HG03469 (cell line): ENCODE measurements at regions not wholly inside any gene's neighbourhood (a gene's known extent, or its start where the extent isn't known, plus 50 kb on each side); places are given as distances from the start of the nearest gene placed in this dataset.

Experiments used
- ATAC-seq: cut with Tn5 transposase; IDR thresholded peaks from one replicate; pipeline ENCODE4 v1.9.1; 2021; ENCODE audit warnings: mild to moderate bottlenecking, moderate library complexity, moderate number of reproducible peaks; ENCODE audit not compliant: unreplicated experiment

- no peak for ATAC-seq
Measured at GRCh38 chr2:103012590-103012989, 250.8 kb downstream of the TMEM182 start.

DNA sequence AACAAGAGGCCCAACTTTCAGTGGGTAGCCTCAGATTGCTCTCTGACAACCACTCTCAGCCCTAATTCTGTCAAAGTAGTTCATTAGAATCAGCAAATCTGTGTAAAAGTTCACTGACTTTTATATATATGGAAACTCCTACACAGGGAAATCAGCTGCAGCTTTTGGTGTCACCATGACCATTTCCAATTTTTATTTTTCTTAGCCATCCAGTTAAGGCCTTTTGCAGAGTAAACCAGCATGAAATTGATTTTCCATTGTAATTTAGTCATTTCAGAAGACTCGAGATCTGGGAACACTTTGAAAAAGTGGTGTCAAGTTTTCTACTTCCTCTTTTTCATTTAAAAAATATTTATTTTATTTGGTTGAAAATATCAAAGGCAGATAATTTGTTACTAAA, 263.2 kb downstream of the TMEM182 start:
- no peak for ATAC-seq

DNA sequence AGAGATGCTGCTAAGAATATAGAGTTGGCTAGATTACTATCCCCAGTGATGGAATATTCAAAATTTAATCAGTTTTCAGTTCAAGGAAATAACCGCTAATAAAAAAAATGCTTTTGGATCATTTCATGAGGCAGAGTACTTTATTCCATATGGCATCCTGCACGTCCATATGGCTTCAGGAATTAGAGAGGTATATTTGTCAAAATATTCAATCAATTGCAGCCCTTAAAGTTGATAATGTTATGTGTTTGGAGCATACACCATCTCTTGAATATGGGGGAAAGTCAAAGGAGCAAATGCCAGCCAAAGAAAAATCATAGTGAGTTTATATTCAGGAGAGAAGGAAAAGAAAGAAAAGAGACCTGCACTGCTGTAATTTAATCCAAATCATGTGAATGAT, 266.4 kb downstream of the TMEM182 start:
- ATAC-seq, result no peak
